Peyer's patch (tissue), 4 donors: ENCODE measurements at regions not wholly inside any gene's neighbourhood (a gene's known extent, or its start where the extent isn't known, plus 50 kb on each side); places are given as distances from the start of the nearest gene placed in this dataset.
"Not testable (repeated sequence)": the region's sequence is repeated elsewhere in the genome, so short reads cannot be mapped to it uniquely, and the experiment has no call there.

Experiments used
- DNase-seq, 3 donors: peaks; one replicate each; pipeline ENCODE4 v3.0.0-alpha.2; 2017 to 2019
- H3K27ac ChIP-seq, 4 donors: fragments of 200-600 bp; sonication (generic); one replicate each; pipeline ENCODE4 v1.5.1; 2016 to 2019
- H3K27me3 ChIP-seq, 2 donors: fragments of 200-600 bp; sonication (generic); one replicate each; pipeline ENCODE4 v1.5.1; 2019
- H3K36me3 ChIP-seq, 3 donors: fragments of 200-600 bp; sonication (generic); one replicate each; pipeline ENCODE4 v1.5.1; 2016 to 2019
- H3K4me1 ChIP-seq, 4 donors: fragments of 200-600 bp; sonication (generic); one replicate each; pipeline ENCODE4 v1.5.1; 2016 to 2019
- H3K4me3 ChIP-seq, 4 donors: fragments of 200-600 bp; sonication (generic); 1 replicate in 3 of 4; 2 replicates in 1 of 4; pipeline ENCODE4 v1.5.1; 2016 to 2019; ENCODE audit warnings: mild to moderate bottlenecking in 1 of 4
- H3K9me3 ChIP-seq, 4 donors: fragments of 200-600 bp; sonication (generic); one replicate each; pipeline ENCODE4 v1.5.1; 2016 to 2019; ENCODE audit warnings: mild to moderate bottlenecking in 1 of 4
- POLR2A ChIP-seq, 2 donors: fragments of 450-650 bp; IDR thresholded peaks; one replicate each; pipeline ENCODE4 v1.5.1; 2017; ENCODE audit warnings: antibody characterized with exemption in 2 of 2, mild to moderate bottlenecking in 2 of 2, moderate library complexity in 2 of 2
- TF ChIP-seq, protein P1 (sequence below), 6 experiments: fragments of 450-650 bp in 4 of 6; fragments of 200-600 bp in 2 of 6; sonication (generic) in 1 of 6; IDR thresholded peaks; one replicate each; pipeline ENCODE4 v1.5.1; 2017 to 2019; ENCODE audit warnings: antibody characterized with exemption in 6 of 6, mild to moderate bottlenecking in 3 of 6, moderate library complexity in 1 of 6

DNA sequence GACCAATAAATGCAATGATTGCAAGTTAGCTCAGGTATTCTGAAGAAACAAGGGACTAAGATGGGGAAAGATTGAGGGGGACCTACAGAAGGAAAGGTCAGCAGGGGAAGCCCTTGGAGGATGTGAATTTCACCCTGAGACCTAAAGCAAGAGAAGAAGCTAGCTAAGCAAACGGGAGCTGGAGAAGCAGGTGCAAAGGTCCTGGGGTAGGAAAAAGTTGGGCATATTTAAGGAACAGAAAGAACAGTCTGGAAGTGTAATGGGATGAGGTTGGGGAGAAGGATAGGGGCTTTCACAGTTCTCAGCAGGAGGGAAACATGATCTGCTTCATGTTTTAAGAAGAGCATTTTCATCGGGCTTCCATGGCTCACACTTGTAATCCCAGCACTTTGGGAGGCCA lies 89.7 kb upstream of the SLC45A1 start:
- Histone ChIP-seq H3K36me3 (no peaks in the 10 kb centered on the region), H3K4me1 (no peaks in the 10 kb centered on the region), H3K4me3 (no peak overlapping the region), H3K27ac (no peak overlapping the region), H3K27me3 (no peaks in the 10 kb centered on the region), H3K9me3 (no peaks in the 10 kb centered on the region)
- TF ChIP-seq, protein P1, sequence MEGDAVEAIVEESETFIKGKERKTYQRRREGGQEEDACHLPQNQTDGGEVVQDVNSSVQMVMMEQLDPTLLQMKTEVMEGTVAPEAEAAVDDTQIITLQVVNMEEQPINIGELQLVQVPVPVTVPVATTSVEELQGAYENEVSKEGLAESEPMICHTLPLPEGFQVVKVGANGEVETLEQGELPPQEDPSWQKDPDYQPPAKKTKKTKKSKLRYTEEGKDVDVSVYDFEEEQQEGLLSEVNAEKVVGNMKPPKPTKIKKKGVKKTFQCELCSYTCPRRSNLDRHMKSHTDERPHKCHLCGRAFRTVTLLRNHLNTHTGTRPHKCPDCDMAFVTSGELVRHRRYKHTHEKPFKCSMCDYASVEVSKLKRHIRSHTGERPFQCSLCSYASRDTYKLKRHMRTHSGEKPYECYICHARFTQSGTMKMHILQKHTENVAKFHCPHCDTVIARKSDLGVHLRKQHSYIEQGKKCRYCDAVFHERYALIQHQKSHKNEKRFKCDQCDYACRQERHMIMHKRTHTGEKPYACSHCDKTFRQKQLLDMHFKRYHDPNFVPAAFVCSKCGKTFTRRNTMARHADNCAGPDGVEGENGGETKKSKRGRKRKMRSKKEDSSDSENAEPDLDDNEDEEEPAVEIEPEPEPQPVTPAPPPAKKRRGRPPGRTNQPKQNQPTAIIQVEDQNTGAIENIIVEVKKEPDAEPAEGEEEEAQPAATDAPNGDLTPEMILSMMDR (IDR thresholded peaks at IDR 0.05), result no peak
- no peak for TF ChIP-seq POLR2A (IDR thresholded peaks at IDR 0.05)
- no peak for DNase-seq

DNA sequence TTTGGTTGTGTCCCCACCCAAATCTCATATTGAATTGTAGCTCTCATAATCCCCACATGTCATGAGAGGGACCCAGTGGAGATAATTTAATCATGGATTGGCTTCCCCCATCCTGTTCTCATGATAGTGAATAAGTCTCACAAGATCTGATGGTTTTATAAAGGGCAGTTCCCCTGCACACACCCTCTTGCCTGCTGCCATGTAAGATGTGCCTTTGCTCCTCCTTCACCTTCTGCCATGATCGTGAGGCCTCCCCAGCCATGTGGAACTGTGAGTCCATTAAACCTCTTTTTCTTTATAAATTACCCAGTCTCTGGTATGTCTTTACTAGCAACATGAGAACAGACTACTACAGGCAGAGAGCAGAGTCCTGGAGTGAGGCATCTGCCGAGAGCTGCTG lies 90.2 kb upstream of the SLC45A1 start:
- not testable (repeated sequence) for H3K27ac ChIP-seq, DNase-seq, H3K27me3 ChIP-seq, H3K4me3 ChIP-seq, H3K36me3 ChIP-seq, H3K9me3 ChIP-seq, H3K4me1 ChIP-seq

DNA sequence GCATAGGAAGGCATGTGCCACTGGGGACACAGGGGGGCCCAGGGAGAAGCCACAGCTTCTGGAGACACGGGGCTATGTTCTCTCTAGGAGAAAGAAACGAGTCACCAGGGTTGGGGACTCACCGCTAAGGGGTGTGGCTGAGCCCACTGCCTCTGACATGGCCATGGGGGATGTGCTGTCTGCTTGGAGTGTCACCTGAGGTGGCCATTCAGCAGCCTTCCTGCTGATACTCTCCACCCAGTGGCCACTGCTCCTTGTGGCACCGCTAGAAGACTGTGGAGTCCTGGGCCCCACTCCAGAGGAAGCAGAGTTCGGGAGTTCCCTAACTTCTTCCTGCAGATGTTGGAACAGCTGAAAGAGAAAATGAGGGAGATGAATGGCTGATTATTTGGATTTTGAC lies 91.2 kb upstream of the SLC45A1 start:
- TF ChIP-seq, protein P1 (IDR thresholded peaks at IDR 0.05), result no peak
- TF ChIP-seq POLR2A (IDR thresholded peaks at IDR 0.05), result no peak
- no peak overlapping the region for H3K4me3 ChIP-seq
- no peaks in the 10 kb centered on the region for H3K9me3 ChIP-seq
- H3K4me1 ChIP-seq, result no peaks in the 10 kb centered on the region
- no peaks in the 10 kb centered on the region for H3K36me3 ChIP-seq
- no peak for DNase-seq
- no peak overlapping the region for H3K27ac ChIP-seq
- H3K27me3 ChIP-seq, result no peaks in the 10 kb centered on the region

DNA sequence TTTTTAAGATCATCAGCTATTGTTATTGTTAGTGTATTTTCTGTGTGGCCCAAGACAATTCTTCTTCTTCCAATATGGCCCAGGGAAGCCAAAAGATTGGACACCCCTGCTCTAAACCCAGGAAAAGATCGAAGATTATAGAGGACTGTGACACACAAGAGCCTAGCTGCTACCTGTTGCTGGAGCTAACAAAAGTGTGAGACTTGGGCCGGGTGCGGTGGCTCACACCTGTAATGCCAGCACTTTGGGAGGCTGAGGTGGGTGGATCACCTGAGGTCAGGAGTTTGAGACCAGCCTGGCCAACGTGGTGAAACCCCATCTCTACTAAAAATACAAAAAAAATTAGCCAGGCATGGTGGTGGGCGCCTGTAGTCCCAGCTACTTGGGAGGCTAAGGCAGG lies 91.9 kb upstream of the SLC45A1 start:
- H3K4me1 ChIP-seq, DNase-seq, H3K36me3 ChIP-seq, H3K9me3 ChIP-seq, H3K27ac ChIP-seq, H3K4me3 ChIP-seq, H3K27me3 ChIP-seq: not testable (repeated sequence)

DNA sequence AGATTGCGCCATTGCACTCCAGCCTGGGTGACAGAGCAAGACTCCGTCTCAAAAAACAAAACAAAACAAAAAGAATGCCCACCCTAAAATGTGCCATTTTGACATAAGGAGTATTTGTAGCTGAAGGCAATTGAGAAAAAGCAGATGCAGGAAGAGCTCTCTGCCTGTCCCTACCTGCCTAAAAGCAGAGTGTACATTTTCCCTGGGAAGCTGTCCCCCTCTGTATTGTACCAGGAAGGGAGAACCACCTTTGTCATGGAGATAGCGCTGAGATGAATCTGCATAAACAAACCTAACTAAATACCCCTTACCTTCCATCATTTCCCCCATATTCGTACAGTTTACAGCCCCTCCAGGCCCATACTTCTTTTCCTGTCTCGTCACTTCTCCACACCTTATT lies 94.4 kb upstream of the SLC45A1 start:
- no peak for DNase-seq
- no peak for TF ChIP-seq POLR2A (IDR thresholded peaks at IDR 0.05)
- TF ChIP-seq, protein P1 (IDR thresholded peaks at IDR 0.05), result no peak
- no peaks in the 10 kb centered on the region for H3K27me3 ChIP-seq
- H3K4me1 ChIP-seq, result no peaks in the 10 kb centered on the region
- H3K27ac ChIP-seq, result no peak overlapping the region
- no peaks in the 10 kb centered on the region for H3K9me3 ChIP-seq
- H3K4me3 ChIP-seq, result no peak overlapping the region
- no peaks in the 10 kb centered on the region for H3K36me3 ChIP-seq

DNA sequence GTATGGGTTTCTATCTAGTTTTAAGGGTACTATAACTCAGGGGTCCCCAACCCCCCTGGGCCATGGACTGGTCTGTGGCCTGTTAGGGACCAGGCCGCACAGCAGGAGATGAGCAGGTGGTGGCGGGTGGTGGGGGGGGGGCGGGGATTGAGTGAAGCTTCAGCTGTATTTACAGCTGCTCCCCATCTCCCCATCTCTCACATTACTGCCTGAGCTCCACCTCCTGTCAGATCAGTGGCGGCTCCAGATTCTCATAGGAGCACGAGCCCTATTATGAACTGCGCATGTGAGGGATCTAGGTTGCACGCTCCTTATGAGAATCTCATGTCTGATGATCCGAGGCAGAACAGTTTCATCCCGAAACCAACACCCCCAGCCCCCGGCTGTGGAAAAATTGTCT lies 95.1 kb upstream of the SLC45A1 start:
- H3K27ac ChIP-seq, result no peak overlapping the region
- H3K4me3 ChIP-seq, result no peak overlapping the region
- TF ChIP-seq POLR2A (IDR thresholded peaks at IDR 0.05), result no peak
- TF ChIP-seq, protein P1 (IDR thresholded peaks at IDR 0.05), result no peak
- H3K27me3 ChIP-seq, result no peaks in the 10 kb centered on the region
- H3K9me3 ChIP-seq, result no peaks in the 10 kb centered on the region
- H3K4me1 ChIP-seq, result peaks cover 0 to under 1% (median 0%) of the 10 kb centered on the region in 4 donors
- no peak for DNase-seq
- H3K36me3 ChIP-seq, result no peaks in the 10 kb centered on the region

DNA sequence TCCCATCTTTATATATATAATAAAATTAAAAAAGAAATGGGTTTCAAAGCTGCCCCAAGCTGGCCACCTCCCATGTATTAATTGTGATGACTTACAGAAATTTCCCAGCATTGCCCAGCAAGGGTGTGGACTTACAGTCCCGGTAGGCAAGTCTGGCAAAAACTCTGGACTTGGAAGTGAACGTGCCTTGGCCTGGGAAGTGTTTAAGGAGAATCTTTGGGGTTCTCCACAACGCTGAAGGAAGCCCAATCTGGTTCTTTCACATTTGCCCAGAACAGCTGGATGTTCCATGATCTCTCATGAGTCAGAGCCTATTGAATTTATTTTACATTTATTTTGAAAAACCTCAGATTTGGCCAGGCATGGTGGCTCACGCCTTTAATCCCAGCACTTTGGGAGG lies 98.4 kb upstream of the SLC45A1 start:
- Histone ChIP-seq H3K4me1 (peaks cover 0 to 8% (median 2%) of the 10 kb centered on the region in 4 donors), H3K9me3 (no peaks in the 10 kb centered on the region), H3K36me3 (no peaks in the 10 kb centered on the region), H3K27ac (no peak overlapping the region), H3K4me3 (no peak overlapping the region), H3K27me3 (no peaks in the 10 kb centered on the region)
- no peak for DNase-seq
- TF ChIP-seq, protein P1 (IDR thresholded peaks at IDR 0.05), result no peak
- no peak for TF ChIP-seq POLR2A (IDR thresholded peaks at IDR 0.05)
